HEK293T (cell line): ENCODE measurements at regions not wholly inside any gene's neighbourhood (a gene's known extent, or its start where the extent isn't known, plus 50 kb on each side); places are given as distances from the start of the nearest gene placed in this dataset.

Experiments
- CTCF ChIA-PET: fragments of 350-600 bp; formaldehyde crosslinking; extraction: SDS; loops from one replicate; lab custom pipeline; 2021; ENCODE audit warnings: antibody characterized with exemption, inconsistent platforms; lab: Yijun Ruan, JAX
- POLR2A ChIA-PET: fragments of 350-600 bp; formaldehyde crosslinking; extraction: SDS; loops from one replicate; lab custom pipeline; 2020; ENCODE audit warnings: antibody characterized with exemption, inconsistent platforms; lab: Yijun Ruan, JAX
- DNase-seq: peaks from one replicate; pipeline ENCODE4 v3.0.0; 2012; ENCODE audit warnings: mixed read lengths; ENCODE audit errors: extremely low spot score
- ARNT ChIP-seq: fragments of 450-650 bp; IDR thresholded peaks from 2 replicates; pipeline ENCODE4 v1.6.1; 2017; ENCODE audit warnings: mild to moderate bottlenecking
- BHLHE40 ChIP-seq: fragments of 450-650 bp; IDR thresholded peaks from 2 replicates; pipeline ENCODE4 v1.6.1; 2016; ENCODE audit warnings: mild to moderate bottlenecking, moderate library complexity, borderline replicate concordance
- CTBP1 ChIP-seq: fragments of 450-650 bp; IDR thresholded peaks from 2 replicates; pipeline ENCODE4 v1.6.1; 2016; ENCODE audit warnings: borderline replicate concordance
- ELF4 ChIP-seq: fragments of 450-650 bp; IDR thresholded peaks from 2 replicates; pipeline ENCODE4 v1.6.1; 2017; ENCODE audit warnings: antibody characterized with exemption
- FOXA1 ChIP-seq: fragments of 450-650 bp; IDR thresholded peaks from 2 replicates; pipeline ENCODE4 v1.6.1; 2016; ENCODE audit warnings: mild to moderate bottlenecking
- FOXK2 ChIP-seq: fragments of 450-650 bp; IDR thresholded peaks from 2 replicates; pipeline ENCODE4 v1.6.1; 2016; ENCODE audit warnings: mild to moderate bottlenecking
- FOXM1 ChIP-seq: fragments of 450-650 bp; IDR thresholded peaks from 2 replicates; pipeline ENCODE4 v1.6.1; 2017; ENCODE audit warnings: mild to moderate bottlenecking, borderline replicate concordance
- HDGF ChIP-seq: fragments of 450-650 bp; IDR thresholded peaks from 2 replicates; pipeline ENCODE4 v1.6.1; 2017; ENCODE audit warnings: antibody characterized with exemption, borderline replicate concordance
- L3MBTL2 ChIP-seq: fragments of 450-650 bp; conservative IDR thresholded peaks from 2 replicates; pipeline ENCODE4 v1.6.1; 2016; ENCODE audit warnings: mild to moderate bottlenecking
- LEF1 ChIP-seq: fragments of 450-650 bp; IDR thresholded peaks from 2 replicates; pipeline ENCODE4 v1.6.1; 2017; ENCODE audit warnings: mild to moderate bottlenecking, borderline replicate concordance
- NFRKB ChIP-seq: fragments of 450-650 bp; IDR thresholded peaks from 2 replicates; pipeline ENCODE4 v1.6.1; 2016; ENCODE audit warnings: mild to moderate bottlenecking, moderate library complexity
- SP1 ChIP-seq: fragments of 450-650 bp; IDR thresholded peaks from 2 replicates; pipeline ENCODE4 v1.6.1; 2017
- SUZ12 ChIP-seq: fragments of 450-650 bp; IDR thresholded peaks from 2 replicates; pipeline ENCODE4 v1.6.1; 2016; ENCODE audit warnings: mild to moderate bottlenecking
- TARDBP ChIP-seq: fragments of 450-650 bp; IDR thresholded peaks from 2 replicates; pipeline ENCODE4 v1.6.1; 2016
- ZNF384 ChIP-seq: fragments of 450-650 bp; IDR thresholded peaks from 2 replicates; pipeline ENCODE4 v1.6.1; 2016
- TF ChIP-seq, protein P1 (sequence below): fragments of 450-650 bp; IDR thresholded peaks from 2 replicates; pipeline ENCODE4 v1.6.1; 2016

DNA sequence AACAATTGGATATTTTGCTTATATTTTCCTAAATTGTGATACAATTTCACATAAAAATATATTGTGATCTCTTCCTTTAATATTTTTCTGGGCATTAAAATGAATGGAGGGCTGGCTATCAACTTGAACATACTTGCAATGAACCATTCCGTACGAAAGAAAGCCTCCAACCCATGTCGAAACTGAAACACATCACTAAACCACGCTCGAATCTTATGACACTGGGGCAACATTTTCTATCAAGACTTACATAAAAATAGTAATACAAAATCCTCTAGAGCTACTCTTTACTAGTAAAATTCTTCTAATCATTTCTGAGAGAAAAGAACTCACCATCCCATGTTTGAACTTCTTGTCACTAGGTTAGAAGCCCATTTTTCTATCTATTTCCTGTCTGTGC lies 132.8 kb upstream of the DOK6 start:
- POLR2A ChIA-PET = no interaction called here
- DNase-seq = no peak
- TF ChIP-seq ELF4 (no peak), FOXM1 (no peak), SP1 (no peak), BHLHE40 (no peak), HDGF (no peak), TARDBP (no peak), FOXK2 (no peak), NFRKB (no peak), ARNT (no peak), SUZ12 (no peak), L3MBTL2 (no peak), FOXA1 (no peak), LEF1 (no peak), CTBP1 (no peak), ZNF384 (no peak)
- TF ChIP-seq, protein P1, sequence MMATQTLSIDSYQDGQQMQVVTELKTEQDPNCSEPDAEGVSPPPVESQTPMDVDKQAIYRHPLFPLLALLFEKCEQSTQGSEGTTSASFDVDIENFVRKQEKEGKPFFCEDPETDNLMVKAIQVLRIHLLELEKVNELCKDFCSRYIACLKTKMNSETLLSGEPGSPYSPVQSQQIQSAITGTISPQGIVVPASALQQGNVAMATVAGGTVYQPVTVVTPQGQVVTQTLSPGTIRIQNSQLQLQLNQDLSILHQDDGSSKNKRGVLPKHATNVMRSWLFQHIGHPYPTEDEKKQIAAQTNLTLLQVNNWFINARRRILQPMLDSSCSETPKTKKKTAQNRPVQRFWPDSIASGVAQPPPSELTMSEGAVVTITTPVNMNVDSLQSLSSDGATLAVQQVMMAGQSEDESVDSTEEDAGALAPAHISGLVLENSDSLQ = no peak
- CTCF ChIA-PET = no interaction called here

- ChIA-PET CTCF (no interaction called here), POLR2A (no interaction called here)
- no peak for TF ChIP-seq L3MBTL2
- no peak for TF ChIP-seq FOXM1
- no peak for TF ChIP-seq TARDBP
- TF ChIP-seq NFRKB = no peak
- no peak for TF ChIP-seq LEF1
- no peak for TF ChIP-seq ARNT
- no peak for TF ChIP-seq ELF4
- TF ChIP-seq CTBP1 = no peak
- TF ChIP-seq, protein P1 = no peak
- DNase-seq = no peak
These were observed 118.3 kb upstream of the DOK6 start for GRCh38 chr18:69282371-69282770.

GRCh38 chr18:69291044-69291443 lies 109.6 kb upstream of the DOK6 start:
- CTCF ChIA-PET = no interaction called here
- TF ChIP-seq FOXA1 (no peak), ARNT (no peak), L3MBTL2 (no peak), ZNF384 (no peak), CTBP1 (no peak), TARDBP (no peak)
- TF ChIP-seq, protein P1 = no peak
- POLR2A ChIA-PET = no interaction called here
- DNase-seq = no peak

DNA sequence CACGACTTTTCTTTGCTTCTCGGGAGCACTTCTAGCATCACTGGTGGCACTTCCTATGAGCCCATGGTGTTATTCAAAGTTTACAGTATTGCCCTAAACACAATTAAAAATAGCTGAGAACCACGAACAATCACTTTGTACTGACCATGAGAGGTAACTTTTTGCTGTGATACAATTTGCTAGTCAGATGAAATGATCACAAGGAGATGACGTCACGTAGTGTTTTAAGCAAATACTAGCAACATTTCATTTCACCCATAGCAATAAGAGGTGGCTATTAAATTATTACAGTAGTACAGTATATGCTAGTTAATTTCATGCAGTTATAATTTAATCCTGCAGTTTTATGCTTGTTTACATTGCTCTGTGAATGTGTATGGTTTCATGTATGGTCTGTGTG lies 108.9 kb upstream of the DOK6 start:
- TF ChIP-seq SUZ12 = no peak
- no peak for TF ChIP-seq L3MBTL2
- TF ChIP-seq FOXK2 = no peak
- no peak for TF ChIP-seq SP1
- TF ChIP-seq FOXM1 = no peak
- no peak for TF ChIP-seq TARDBP
- no peak for TF ChIP-seq FOXA1
- TF ChIP-seq LEF1 = no peak
- TF ChIP-seq CTBP1 = no peak
- TF ChIP-seq ZNF384 = no peak
- no peak for TF ChIP-seq NFRKB
- TF ChIP-seq ELF4 = no peak
- TF ChIP-seq ARNT = no peak
- TF ChIP-seq HDGF = no peak
- no peak for TF ChIP-seq BHLHE40
- CTCF ChIA-PET = no interaction called here

GRCh38 chr18:69300185-69300584 lies 100.5 kb upstream of the DOK6 start:
- DNase-seq = no peak
- CTCF ChIA-PET = no interaction called here
- TF ChIP-seq SP1 = no peak
- TF ChIP-seq, protein P1 = no peak
- TF ChIP-seq ARNT = no peak
- no peak for TF ChIP-seq FOXM1
- TF ChIP-seq ZNF384 = no peak
- no peak for TF ChIP-seq NFRKB
- no peak for TF ChIP-seq L3MBTL2
- no peak for TF ChIP-seq LEF1
- TF ChIP-seq CTBP1 = no peak
- TF ChIP-seq FOXK2 = no peak
- TF ChIP-seq SUZ12 = no peak
- TF ChIP-seq ELF4 = no peak
- POLR2A ChIA-PET = no interaction called here

More for the DNA sequence above, 108.9 kb upstream of the DOK6 start:
- no peak for DNase-seq
- POLR2A ChIA-PET = no interaction called here

DNA sequence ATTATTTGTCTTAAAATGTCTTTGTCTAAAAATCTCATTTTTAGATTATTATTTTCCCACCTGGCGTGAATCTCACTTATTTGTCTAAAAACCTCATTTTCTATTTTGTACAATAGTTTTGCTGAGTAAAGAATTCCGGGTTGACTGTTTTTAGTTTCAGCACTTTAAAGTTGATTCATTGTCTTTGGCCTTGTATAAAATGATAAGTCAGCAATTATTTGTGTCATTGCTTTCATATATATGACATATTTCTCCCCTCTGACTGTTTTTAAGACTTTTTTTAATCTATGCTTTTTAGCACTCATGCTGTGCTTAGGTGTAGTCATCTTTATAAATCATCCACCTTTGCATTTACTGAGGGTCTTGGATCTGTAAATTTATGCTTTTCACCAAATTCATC lies 92.1 kb upstream of the DOK6 start:
- POLR2A ChIA-PET = no interaction called here
- CTCF ChIA-PET = no interaction called here
- DNase-seq = no peak
- TF ChIP-seq TARDBP = no peak
- TF ChIP-seq FOXK2 = no peak
- no peak for TF ChIP-seq LEF1
- TF ChIP-seq L3MBTL2 = no peak
- TF ChIP-seq HDGF = no peak
- TF ChIP-seq FOXM1 = no peak
- TF ChIP-seq, protein P1 = no peak
- TF ChIP-seq ZNF384 = no peak
- no peak for TF ChIP-seq ARNT
- TF ChIP-seq CTBP1 = no peak
- TF ChIP-seq FOXA1 = no peak
- TF ChIP-seq SUZ12 = no peak
- no peak for TF ChIP-seq ELF4
- TF ChIP-seq NFRKB = no peak
- no peak for TF ChIP-seq BHLHE40
- TF ChIP-seq SP1 = no peak
